ENCODE measurements at regions not wholly inside any gene's neighbourhood (a gene's known extent, or its start where the extent isn't known, plus 50 kb on each side); places are given as distances from the start of the nearest gene placed in this dataset.

- no peak for TF ChIP-seq CTCF (IDR thresholded peaks at IDR 0.05)
- TF ChIP-seq EP300 (IDR thresholded peaks at IDR 0.05) = no peak
- TF ChIP-seq POLR2A (IDR thresholded peaks at IDR 0.05; ENCODE audit: low read depth) = no peak
Measured at GRCh38 chr5:87099968-87100367, 167.7 kb upstream of the RASA1 start.

Measured in esophagus muscularis mucosa (tissue), 4 donors.